ENCODE measurements at regions not wholly inside any gene's neighbourhood (a gene's known extent, or its start where the extent isn't known, plus 50 kb on each side); places are given as distances from the start of the nearest gene placed in this dataset.

DNA sequence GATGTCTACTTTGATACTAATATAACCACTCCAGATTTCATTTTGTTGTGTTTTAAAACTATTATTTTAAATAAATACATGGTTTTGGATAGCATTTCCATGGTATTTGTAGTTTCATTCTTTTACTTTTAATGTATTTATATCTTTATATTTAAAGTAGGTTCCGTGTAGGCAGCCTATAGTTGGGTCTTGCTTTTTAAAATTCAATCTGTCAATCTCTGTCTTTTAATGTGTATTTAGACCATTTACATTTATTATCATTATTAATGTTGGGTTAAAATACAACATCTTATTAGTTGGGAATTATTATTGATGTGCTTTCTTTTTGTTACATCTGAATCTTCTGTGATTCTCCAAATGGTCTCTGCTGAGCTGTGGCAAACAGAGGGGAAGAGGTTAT is 412.1 kb downstream of the NPIPA7 start:
- Histone ChIP-seq H3K4me3 (ENCODE audit: low read depth, low read length) (no peak overlapping the region), H3K36me3 (ENCODE audit: control insufficient read depth in 2 of 2, insufficient read depth in 1 of 2, low read length in 2 of 2) (no peaks in the 10 kb centered on the region), H3K4me1 (ENCODE audit: control insufficient read depth, insufficient read depth, low read length) (no peaks in the 10 kb centered on the region), H3K9me3 (ENCODE audit: control insufficient read depth, insufficient read depth, low read depth, low read length) (no peaks in the 10 kb centered on the region), H3K27ac (ENCODE audit: extremely low read depth, low read depth, low read length) (no peak overlapping the region)
- CTCF ChIA-PET = interaction anchor here (0.5 kb wide), 1 partner anchor 122 kb away, joined by 3 read pairs; no protein-coding TSS in a partner anchor
- TF ChIP-seq KLF16 (tag by site-specific recombination; IDR thresholded peaks at IDR 0.05) (no peak), ZNF518A (tag by site-specific recombination; conservative IDR thresholded peaks at IDR 0.05; ENCODE audit: low read depth) (no peak), ZNF133 (tag by site-specific recombination; IDR thresholded peaks at IDR 0.05) (no peak), GLIS1 (tag by site-specific recombination; IDR thresholded peaks at IDR 0.05) (no peak), ZNF792 (tag by site-specific recombination; IDR thresholded peaks at IDR 0.05) (no peak), ZXDB (tag by site-specific recombination; IDR thresholded peaks at IDR 0.05) (no peak), BCL11B (tag by site-specific recombination; IDR thresholded peaks at IDR 0.05; ENCODE audit: low read depth) (no peak), ZNF221 (tag by site-specific recombination; IDR thresholded peaks at IDR 0.05; ENCODE audit: borderline replicate concordance) (no peak), ZBTB7A (tag by site-specific recombination; IDR thresholded peaks at IDR 0.05; ENCODE audit: low read depth) (no peak), KLF8 (tag by site-specific recombination; IDR thresholded peaks at IDR 0.05) (no peak), GLI2 (tag by site-specific recombination; IDR thresholded peaks at IDR 0.05; ENCODE audit: borderline replicate concordance, low read depth) (no peak)
- TF ChIP-seq, protein P1, sequence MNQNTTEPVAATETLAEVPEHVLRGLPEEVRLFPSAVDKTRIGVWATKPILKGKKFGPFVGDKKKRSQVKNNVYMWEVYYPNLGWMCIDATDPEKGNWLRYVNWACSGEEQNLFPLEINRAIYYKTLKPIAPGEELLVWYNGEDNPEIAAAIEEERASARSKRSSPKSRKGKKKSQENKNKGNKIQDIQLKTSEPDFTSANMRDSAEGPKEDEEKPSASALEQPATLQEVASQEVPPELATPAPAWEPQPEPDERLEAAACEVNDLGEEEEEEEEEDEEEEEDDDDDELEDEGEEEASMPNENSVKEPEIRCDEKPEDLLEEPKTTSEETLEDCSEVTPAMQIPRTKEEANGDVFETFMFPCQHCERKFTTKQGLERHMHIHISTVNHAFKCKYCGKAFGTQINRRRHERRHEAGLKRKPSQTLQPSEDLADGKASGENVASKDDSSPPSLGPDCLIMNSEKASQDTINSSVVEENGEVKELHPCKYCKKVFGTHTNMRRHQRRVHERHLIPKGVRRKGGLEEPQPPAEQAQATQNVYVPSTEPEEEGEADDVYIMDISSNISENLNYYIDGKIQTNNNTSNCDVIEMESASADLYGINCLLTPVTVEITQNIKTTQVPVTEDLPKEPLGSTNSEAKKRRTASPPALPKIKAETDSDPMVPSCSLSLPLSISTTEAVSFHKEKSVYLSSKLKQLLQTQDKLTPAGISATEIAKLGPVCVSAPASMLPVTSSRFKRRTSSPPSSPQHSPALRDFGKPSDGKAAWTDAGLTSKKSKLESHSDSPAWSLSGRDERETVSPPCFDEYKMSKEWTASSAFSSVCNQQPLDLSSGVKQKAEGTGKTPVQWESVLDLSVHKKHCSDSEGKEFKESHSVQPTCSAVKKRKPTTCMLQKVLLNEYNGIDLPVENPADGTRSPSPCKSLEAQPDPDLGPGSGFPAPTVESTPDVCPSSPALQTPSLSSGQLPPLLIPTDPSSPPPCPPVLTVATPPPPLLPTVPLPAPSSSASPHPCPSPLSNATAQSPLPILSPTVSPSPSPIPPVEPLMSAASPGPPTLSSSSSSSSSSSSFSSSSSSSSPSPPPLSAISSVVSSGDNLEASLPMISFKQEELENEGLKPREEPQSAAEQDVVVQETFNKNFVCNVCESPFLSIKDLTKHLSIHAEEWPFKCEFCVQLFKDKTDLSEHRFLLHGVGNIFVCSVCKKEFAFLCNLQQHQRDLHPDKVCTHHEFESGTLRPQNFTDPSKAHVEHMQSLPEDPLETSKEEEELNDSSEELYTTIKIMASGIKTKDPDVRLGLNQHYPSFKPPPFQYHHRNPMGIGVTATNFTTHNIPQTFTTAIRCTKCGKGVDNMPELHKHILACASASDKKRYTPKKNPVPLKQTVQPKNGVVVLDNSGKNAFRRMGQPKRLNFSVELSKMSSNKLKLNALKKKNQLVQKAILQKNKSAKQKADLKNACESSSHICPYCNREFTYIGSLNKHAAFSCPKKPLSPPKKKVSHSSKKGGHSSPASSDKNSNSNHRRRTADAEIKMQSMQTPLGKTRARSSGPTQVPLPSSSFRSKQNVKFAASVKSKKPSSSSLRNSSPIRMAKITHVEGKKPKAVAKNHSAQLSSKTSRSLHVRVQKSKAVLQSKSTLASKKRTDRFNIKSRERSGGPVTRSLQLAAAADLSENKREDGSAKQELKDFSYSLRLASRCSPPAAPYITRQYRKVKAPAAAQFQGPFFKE (tag by site-specific recombination; IDR thresholded peaks at IDR 0.05; ENCODE audit: borderline replicate concordance) = no peak
- POLR2A ChIA-PET = no interaction called here

- ChIA-PET POLR2A (no interaction called here), CTCF (no interaction called here)
- no peak overlapping the region for H3K27ac ChIP-seq (ENCODE audit: extremely low read depth, low read depth, low read length)
- no peaks in the 10 kb centered on the region for H3K4me1 ChIP-seq (ENCODE audit: control insufficient read depth, insufficient read depth, low read length)
- H3K4me3 ChIP-seq (ENCODE audit: low read depth, low read length) = no peak overlapping the region
- no peak for TF ChIP-seq ZNF423 (tag by site-specific recombination; IDR thresholded peaks at IDR 0.05)
- peak; percentile 79 for TF ChIP-seq REST (tag by site-specific recombination; IDR thresholded peaks at IDR 0.05)
- no peaks in the 10 kb centered on the region for H3K9me3 ChIP-seq (ENCODE audit: control insufficient read depth, insufficient read depth, low read depth, low read length)
- H3K36me3 ChIP-seq (ENCODE audit: control insufficient read depth in 2 of 2, insufficient read depth in 1 of 2, low read length in 2 of 2) = no peaks in the 10 kb centered on the region
Observed at GRCh38 chr16:16797239-16797638, 418.3 kb downstream of the NPIPA7 start.

Data from HEK293 (cell line).